SK-N-SH treated with all-trans-retinoic acid at 6 μM for 48 hours (cell line): ENCODE measurements at regions not wholly inside any gene's neighbourhood (a gene's known extent, or its start where the extent isn't known, plus 50 kb on each side); places are given as distances from the start of the nearest gene placed in this dataset.

Experiments used
- ATAC-seq: fragments of 200-7000 bp; cut with Tn5 transposase; 3 replicates; pipeline ENCODE4 v1.9.1; 2020; ENCODE audit warnings: mild to moderate bottlenecking, moderate library complexity
- ARNTL ChIP-seq: fragments of 450-650 bp; formaldehyde crosslinking; IDR thresholded peaks from 2 replicates; pipeline ENCODE4 v1.5.0; 2020; ENCODE audit warnings: low read depth, mild to moderate bottlenecking, moderate library complexity, borderline replicate concordance
- BACH2 ChIP-seq: fragments of 250-450 bp; sonication (Bioruptor Pico); IDR thresholded peaks from 2 replicates; pipeline ENCODE4 v1.9.0; 2021; ENCODE audit warnings: mild to moderate bottlenecking, borderline replicate concordance
- CSDC2 ChIP-seq: fragments of 250-450 bp; sonication (Bioruptor Pico); IDR thresholded peaks from 2 replicates; pipeline ENCODE4 v1.5.0; 2020; ENCODE audit warnings: mild to moderate bottlenecking, moderate library complexity
- ESRRG ChIP-seq: fragments of 250-450 bp; sonication (Bioruptor Pico); IDR thresholded peaks from 2 replicates; pipeline ENCODE4 v1.6.1; 2021; ENCODE audit warnings: mild to moderate bottlenecking
- ISL1 ChIP-seq: fragments of 250-450 bp; sonication (Bioruptor Pico); IDR thresholded peaks from 2 replicates; pipeline ENCODE4 v2.1.2; 2022; ENCODE audit warnings: mild to moderate bottlenecking, moderate library complexity
- OSR1 ChIP-seq: fragments of 250-450 bp; sonication (Bioruptor Pico); IDR thresholded peaks from 2 replicates; pipeline ENCODE4 v1.8.0; 2022; ENCODE audit warnings: moderate library complexity, mild to moderate bottlenecking, inconsistent platforms
- PPARA ChIP-seq: fragments of 250-450 bp; sonication (Bioruptor Pico); IDR thresholded peaks from 2 replicates; pipeline ENCODE4 v1.5.0; 2020; ENCODE audit warnings: mild to moderate bottlenecking, borderline replicate concordance
- RARB ChIP-seq: fragments of 250-450 bp; sonication (Bioruptor Pico); IDR thresholded peaks from 2 replicates; pipeline ENCODE4 v1.8.0; 2021; ENCODE audit warnings: mild to moderate bottlenecking, moderate library complexity
- SNAI2 ChIP-seq: fragments of 250-450 bp; sonication (Bioruptor Pico); IDR thresholded peaks from 2 replicates; pipeline ENCODE4 v1.5.0; 2020; ENCODE audit warnings: mild to moderate bottlenecking, moderate library complexity
- TOX ChIP-seq: fragments of 250-450 bp; sonication (Bioruptor Pico); IDR thresholded peaks from 2 replicates; pipeline ENCODE4 v1.8.0; 2021; ENCODE audit warnings: mild to moderate bottlenecking, moderate library complexity, borderline replicate concordance
- ZC3H10 ChIP-seq: fragments of 250-450 bp; sonication (Bioruptor Pico); IDR thresholded peaks from 2 replicates; pipeline ENCODE4 v1.5.1; 2021; ENCODE audit warnings: mild to moderate bottlenecking, moderate library complexity
- ZFP3 ChIP-seq: fragments of 250-450 bp; sonication (Bioruptor Pico); IDR thresholded peaks from 2 replicates; pipeline ENCODE4 v1.5.0; 2020; ENCODE audit warnings: mild to moderate bottlenecking, moderate library complexity
- ZFP30 ChIP-seq: fragments of 450-650 bp; formaldehyde crosslinking; IDR thresholded peaks from 2 replicates; pipeline ENCODE4 v1.5.0; 2022; ENCODE audit warnings: mild to moderate bottlenecking, moderate library complexity
- ZNF565 ChIP-seq: fragments of 450-650 bp; formaldehyde crosslinking; conservative IDR thresholded peaks from 2 replicates; pipeline ENCODE4 v1.5.0; 2020; ENCODE audit warnings: low read depth, mild to moderate bottlenecking, moderate library complexity
- ZNF70 ChIP-seq: fragments of 450-650 bp; formaldehyde crosslinking; IDR thresholded peaks from 2 replicates; pipeline ENCODE4 v1.5.0; 2020; ENCODE audit warnings: mild to moderate bottlenecking, moderate library complexity
- ZNF8 ChIP-seq: fragments of 450-650 bp; formaldehyde crosslinking; IDR thresholded peaks from 2 replicates; pipeline ENCODE4 v1.5.0; 2020; ENCODE audit warnings: mild to moderate bottlenecking, moderate library complexity
- TF ChIP-seq, protein P1 (sequence below): fragments of 250-450 bp; sonication (Bioruptor Pico); IDR thresholded peaks from 2 replicates; pipeline ENCODE4 v1.8.0; 2020; ENCODE audit warnings: mild to moderate bottlenecking, moderate library complexity, borderline replicate concordance
- TF ChIP-seq, protein P2 (sequence below): fragments of 250-450 bp; sonication (Bioruptor Pico); IDR thresholded peaks from 2 replicates; pipeline ENCODE4 v1.5.1; 2021; ENCODE audit warnings: mild to moderate bottlenecking, moderate library complexity
- TF ChIP-seq, protein P3 (sequence below): fragments of 250-450 bp; sonication (Bioruptor Pico); IDR thresholded peaks from 2 replicates; pipeline ENCODE4 v1.8.0; 2021; ENCODE audit warnings: low read depth, mild to moderate bottlenecking, moderate library complexity, borderline replicate concordance
- TF ChIP-seq, protein P4 (sequence below): fragments of 250-450 bp; sonication (Bioruptor Pico); IDR thresholded peaks from 2 replicates; pipeline ENCODE4 v1.5.0; 2020; ENCODE audit warnings: mild to moderate bottlenecking, moderate library complexity
- TF ChIP-seq, protein P5 (sequence below): fragments of 250-450 bp; sonication (Bioruptor Pico); IDR thresholded peaks from 2 replicates; pipeline ENCODE4 v1.5.1; 2020; ENCODE audit warnings: low read depth, mild to moderate bottlenecking, moderate library complexity

DNA sequence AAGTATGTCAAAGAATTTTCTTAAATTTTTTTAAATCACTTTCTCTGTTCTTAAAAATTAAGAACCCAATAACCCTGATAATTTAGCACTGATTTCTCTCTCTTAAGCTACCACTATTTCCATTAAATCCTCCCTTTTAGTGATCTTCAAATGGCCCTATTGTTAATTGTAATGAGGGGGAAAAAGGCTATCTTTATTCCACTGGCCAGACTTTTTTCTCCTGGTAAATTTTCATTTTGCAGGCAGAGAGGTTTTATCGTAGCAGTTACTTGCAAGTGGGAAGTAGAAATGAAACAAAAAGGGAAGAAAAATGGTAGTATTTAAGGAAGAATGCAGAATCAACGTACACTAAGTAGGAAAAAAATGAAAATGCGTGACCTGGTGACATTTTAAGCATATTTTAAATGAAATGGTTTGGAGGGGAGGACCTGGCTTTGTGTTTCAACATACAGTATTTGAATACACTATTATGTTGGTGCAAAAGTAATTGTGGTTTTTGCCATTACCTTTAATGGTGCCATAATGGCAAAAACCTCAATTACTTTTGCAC lies 224.9 kb downstream of the TANC2 start:
- TF ChIP-seq ZFP3 (CRISPR knock-in tag), result no peak
- TF ChIP-seq SNAI2 (CRISPR knock-in tag), result no peak
- no peak for TF ChIP-seq ARNTL
- TF ChIP-seq, protein P1, sequence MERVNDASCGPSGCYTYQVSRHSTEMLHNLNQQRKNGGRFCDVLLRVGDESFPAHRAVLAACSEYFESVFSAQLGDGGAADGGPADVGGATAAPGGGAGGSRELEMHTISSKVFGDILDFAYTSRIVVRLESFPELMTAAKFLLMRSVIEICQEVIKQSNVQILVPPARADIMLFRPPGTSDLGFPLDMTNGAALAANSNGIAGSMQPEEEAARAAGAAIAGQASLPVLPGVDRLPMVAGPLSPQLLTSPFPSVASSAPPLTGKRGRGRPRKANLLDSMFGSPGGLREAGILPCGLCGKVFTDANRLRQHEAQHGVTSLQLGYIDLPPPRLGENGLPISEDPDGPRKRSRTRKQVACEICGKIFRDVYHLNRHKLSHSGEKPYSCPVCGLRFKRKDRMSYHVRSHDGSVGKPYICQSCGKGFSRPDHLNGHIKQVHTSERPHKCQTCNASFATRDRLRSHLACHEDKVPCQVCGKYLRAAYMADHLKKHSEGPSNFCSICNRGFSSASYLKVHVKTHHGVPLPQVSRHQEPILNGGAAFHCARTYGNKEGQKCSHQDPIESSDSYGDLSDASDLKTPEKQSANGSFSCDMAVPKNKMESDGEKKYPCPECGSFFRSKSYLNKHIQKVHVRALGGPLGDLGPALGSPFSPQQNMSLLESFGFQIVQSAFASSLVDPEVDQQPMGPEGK (CRISPR knock-in tag), result no peak
- TF ChIP-seq OSR1, result no peak
- TF ChIP-seq ZNF8 (CRISPR knock-in tag), result no peak
- no peak for TF ChIP-seq ZFP30
- no peak for TF ChIP-seq ZNF565 (CRISPR knock-in tag)
- TF ChIP-seq, protein P2, sequence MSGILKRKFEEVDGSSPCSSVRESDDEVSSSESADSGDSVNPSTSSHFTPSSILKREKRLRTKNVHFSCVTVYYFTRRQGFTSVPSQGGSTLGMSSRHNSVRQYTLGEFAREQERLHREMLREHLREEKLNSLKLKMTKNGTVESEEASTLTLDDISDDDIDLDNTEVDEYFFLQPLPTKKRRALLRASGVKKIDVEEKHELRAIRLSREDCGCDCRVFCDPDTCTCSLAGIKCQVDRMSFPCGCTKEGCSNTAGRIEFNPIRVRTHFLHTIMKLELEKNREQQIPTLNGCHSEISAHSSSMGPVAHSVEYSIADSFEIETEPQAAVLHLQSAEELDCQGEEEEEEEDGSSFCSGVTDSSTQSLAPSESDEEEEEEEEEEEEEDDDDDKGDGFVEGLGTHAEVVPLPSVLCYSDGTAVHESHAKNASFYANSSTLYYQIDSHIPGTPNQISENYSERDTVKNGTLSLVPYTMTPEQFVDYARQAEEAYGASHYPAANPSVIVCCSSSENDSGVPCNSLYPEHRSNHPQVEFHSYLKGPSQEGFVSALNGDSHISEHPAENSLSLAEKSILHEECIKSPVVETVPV (CRISPR knock-in tag), result no peak
- no peak for TF ChIP-seq ESRRG (CRISPR knock-in tag)
- no peak for TF ChIP-seq ISL1 (CRISPR knock-in tag)
- no peak for TF ChIP-seq BACH2 (CRISPR knock-in tag)
- TF ChIP-seq CSDC2 (CRISPR knock-in tag), result no peak
- TF ChIP-seq, protein P3, sequence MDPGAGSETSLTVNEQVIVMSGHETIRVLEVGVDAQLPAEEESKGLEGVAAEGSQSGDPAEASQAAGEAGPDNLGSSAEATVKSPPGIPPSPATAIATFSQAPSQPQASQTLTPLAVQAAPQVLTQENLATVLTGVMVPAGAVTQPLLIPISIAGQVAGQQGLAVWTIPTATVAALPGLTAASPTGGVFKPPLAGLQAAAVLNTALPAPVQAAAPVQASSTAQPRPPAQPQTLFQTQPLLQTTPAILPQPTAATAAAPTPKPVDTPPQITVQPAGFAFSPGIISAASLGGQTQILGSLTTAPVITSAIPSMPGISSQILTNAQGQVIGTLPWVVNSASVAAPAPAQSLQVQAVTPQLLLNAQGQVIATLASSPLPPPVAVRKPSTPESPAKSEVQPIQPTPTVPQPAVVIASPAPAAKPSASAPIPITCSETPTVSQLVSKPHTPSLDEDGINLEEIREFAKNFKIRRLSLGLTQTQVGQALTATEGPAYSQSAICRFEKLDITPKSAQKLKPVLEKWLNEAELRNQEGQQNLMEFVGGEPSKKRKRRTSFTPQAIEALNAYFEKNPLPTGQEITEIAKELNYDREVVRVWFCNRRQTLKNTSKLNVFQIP (CRISPR knock-in tag), result no peak
- no peak for TF ChIP-seq ZNF70
- no peak for TF ChIP-seq PPARA (CRISPR knock-in tag)
- no peak for TF ChIP-seq TOX (CRISPR knock-in tag)
- TF ChIP-seq RARB (CRISPR knock-in tag), result no peak
- no peak for TF ChIP-seq ZC3H10 (CRISPR knock-in tag)
- TF ChIP-seq, protein P4, sequence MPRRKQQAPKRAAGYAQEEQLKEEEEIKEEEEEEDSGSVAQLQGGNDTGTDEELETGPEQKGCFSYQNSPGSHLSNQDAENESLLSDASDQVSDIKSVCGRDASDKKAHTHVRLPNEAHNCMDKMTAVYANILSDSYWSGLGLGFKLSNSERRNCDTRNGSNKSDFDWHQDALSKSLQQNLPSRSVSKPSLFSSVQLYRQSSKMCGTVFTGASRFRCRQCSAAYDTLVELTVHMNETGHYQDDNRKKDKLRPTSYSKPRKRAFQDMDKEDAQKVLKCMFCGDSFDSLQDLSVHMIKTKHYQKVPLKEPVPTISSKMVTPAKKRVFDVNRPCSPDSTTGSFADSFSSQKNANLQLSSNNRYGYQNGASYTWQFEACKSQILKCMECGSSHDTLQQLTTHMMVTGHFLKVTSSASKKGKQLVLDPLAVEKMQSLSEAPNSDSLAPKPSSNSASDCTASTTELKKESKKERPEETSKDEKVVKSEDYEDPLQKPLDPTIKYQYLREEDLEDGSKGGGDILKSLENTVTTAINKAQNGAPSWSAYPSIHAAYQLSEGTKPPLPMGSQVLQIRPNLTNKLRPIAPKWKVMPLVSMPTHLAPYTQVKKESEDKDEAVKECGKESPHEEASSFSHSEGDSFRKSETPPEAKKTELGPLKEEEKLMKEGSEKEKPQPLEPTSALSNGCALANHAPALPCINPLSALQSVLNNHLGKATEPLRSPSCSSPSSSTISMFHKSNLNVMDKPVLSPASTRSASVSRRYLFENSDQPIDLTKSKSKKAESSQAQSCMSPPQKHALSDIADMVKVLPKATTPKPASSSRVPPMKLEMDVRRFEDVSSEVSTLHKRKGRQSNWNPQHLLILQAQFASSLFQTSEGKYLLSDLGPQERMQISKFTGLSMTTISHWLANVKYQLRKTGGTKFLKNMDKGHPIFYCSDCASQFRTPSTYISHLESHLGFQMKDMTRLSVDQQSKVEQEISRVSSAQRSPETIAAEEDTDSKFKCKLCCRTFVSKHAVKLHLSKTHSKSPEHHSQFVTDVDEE (CRISPR knock-in tag), result no peak
- no peak for ATAC-seq

DNA sequence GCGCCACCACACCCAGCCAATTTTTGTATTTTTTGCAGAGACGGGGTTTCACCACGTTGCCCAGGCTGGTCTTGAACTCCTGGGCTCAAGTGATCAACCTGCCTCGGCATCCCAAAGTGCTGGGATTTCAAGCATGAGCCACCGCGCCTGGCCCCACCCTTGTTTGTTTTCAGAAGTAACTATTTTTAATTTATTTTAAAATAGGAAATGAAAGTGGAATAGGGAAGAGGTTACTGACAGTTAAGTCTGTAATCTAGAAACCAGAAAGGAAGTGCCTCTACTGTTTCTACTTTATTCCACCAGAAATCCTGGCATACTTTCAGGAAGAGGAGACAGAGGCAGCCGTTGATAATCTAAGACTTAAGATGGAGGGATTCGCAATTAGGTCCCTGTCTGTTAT lies 225.6 kb downstream of the TANC2 start:
- ATAC-seq, result no peak
- TF ChIP-seq RARB (CRISPR knock-in tag) (no peak), ARNTL (no peak), BACH2 (CRISPR knock-in tag) (no peak), ZFP30 (no peak)
- TF ChIP-seq, protein P1 (CRISPR knock-in tag), result no peak
- TF ChIP-seq, protein P5, sequence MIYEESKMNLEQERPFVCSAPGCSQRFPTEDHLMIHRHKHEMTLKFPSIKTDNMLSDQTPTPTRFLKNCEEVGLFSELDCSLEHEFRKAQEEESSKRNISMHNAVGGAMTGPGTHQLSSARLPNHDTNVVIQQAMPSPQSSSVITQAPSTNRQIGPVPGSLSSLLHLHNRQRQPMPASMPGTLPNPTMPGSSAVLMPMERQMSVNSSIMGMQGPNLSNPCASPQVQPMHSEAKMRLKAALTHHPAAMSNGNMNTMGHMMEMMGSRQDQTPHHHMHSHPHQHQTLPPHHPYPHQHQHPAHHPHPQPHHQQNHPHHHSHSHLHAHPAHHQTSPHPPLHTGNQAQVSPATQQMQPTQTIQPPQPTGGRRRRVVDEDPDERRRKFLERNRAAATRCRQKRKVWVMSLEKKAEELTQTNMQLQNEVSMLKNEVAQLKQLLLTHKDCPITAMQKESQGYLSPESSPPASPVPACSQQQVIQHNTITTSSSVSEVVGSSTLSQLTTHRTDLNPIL (CRISPR knock-in tag), result no peak
- TF ChIP-seq, protein P4 (CRISPR knock-in tag), result no peak
- TF ChIP-seq, all 23 proteins: peak for 0
